Suppressor macrophage treated with lipopolysaccharide for 1 hour (primary cell): ENCODE measurements at regions not wholly inside any gene's neighbourhood (a gene's known extent, or its start where the extent isn't known, plus 50 kb on each side); places are given as distances from the start of the nearest gene placed in this dataset.

Experiments used
- DNase-seq, 3 donors: peaks; one replicate each; pipeline ENCODE4 v3.0.0-alpha.2; 2020 to 2022

DNA sequence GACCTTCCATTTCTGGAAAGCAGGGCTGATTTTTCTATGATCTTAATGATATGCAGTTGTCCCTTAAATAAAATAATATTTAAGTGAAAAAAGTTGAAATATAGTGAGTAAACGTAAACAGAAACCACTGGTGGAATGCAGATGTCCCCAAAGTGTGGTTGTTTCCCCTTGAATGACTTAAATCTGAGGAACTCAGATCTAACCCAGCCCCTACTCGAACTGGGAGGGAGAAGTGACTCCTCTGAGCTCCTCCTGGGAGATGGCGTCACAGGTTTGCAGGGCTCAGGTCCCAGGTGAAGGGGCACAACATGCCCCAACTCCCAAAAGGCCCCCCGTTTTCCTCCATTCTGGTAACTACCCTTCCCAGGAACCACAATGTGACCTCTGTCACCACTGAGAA, 142.8 kb downstream of the IRF8 start:
- DNase-seq: no peak

DNA sequence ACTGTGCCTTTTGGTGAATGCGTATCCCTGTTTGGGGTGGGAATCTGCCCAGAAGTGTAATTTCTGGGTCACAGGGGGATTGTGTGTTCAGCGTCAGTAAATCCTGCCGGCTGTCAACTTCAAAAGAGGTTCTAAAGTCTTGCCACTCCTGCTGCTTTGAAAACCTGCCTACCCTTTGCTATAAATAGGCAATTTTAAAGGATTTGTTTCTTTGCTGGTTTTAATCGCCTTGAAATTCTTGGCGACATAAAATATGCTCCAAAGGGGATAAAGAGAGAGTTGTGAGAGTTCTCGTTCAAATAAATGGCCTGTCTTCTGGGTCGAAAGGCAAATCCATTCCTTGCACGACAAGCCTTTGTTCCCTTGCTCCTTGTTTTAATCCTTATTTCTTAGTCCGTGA, 143.4 kb downstream of the IRF8 start:
- DNase-seq: no peak

DNA sequence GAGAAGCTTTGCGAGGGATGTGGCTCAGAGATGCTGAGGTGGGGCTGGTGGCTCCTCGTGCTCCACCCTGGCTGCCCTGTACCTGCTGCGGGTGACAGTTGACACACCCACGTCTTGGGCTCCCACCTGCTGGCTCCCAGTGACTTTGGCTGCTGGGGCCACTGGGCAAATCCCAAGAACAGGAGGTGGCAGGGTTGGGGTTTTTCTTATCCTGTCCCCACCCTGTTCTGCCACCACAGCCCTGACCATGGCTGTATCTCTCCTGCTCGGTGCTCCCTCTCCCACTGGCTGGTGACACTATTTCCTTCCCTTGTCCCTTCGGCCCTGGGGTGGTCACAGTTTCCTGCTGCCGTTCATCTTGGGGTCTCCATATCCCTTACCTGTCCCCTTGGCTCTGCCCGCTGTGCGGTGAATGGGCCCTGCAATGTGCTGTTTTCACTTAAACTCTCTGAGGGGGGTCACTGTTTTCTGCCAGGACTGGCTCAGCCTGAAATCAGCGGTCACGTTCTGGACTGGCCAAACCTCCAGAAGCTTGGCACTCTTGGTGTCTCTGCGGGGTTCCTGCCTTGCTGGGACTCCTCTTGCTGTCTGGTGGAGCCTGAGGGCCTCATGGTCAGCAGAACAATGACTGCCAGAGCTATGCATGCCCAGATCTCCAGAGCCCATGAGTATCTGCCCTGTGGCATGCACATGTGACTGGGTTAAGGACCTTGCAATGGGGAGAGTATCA, 144.2 kb downstream of the IRF8 start:
- no peak for DNase-seq

DNA sequence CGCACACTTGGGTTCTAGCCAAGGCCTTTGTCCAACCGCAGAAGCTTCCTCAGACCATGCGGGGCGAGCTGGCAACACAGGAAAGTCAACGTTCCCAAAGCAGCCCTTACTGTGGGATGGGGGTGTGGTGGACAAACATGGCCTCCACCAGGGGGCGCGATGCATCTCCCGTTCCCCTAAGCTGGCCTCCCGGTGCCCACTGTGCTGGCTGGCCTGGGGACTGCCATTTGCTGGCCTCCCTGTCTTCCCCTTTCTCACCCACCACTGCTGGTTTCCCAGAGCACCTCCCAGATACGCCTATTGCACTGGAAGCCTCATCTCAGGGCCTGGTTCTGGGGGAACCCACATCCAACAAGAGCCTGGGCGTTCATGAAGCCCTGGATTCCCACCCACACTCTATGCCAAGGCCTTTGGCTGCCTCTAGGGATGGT, 145.3 kb downstream of the IRF8 start:
- peak; percentile 64 to 88 (median 67) for DNase-seq

DNA sequence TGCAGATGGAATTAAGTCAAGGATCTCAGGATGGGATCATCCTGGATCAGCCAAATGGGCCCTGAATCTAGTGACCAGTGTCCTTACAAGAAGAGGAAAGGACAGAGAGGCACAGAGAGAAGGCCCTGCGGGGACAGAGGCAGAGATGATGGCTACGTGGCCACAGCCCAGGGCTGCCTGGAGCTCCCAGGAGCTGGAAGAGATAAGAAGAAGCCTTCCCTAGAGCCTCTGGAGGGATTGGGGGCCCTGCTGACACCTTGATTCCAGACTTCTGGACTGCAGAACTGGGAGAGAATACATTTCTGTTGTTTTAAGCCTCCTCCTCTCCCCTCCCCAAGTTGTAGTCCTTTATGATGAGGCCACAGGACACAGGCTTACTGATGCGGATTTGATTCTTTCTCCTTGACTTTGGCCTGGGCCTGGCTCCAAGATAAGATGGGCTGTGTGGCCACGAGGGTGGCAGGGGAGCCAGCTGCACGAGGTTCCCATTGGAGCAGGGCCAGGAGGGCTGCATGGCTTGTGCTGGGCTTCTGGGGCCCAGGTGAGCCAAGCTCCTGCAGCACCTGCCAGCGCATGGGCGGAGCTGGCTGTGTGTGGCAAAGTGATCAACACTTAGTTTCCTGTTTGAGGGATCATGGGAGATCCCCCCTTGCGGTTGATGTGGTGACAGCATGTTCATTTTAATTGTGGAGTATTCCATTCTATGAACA, 146.1 kb downstream of the IRF8 start:
- DNase-seq: no peak

DNA sequence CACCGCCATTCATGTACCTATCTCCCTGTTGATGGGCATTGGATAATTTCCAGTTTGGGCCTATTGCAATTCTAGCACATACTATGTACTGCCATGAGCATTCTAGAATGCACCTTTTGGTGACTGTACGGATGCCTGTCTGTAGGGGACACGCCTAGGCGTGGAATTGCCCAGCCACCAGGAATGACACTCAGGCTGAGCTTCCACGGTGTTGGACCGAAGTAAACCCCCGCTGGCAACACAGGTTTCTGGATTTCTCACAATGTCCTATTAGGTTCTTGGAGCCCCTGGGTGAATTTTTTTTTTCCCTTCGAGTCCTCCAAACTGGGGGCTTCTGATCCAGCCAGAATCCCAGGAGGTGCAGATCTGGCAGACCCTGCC, 146.6 kb downstream of the IRF8 start:
- no peak for DNase-seq

DNA sequence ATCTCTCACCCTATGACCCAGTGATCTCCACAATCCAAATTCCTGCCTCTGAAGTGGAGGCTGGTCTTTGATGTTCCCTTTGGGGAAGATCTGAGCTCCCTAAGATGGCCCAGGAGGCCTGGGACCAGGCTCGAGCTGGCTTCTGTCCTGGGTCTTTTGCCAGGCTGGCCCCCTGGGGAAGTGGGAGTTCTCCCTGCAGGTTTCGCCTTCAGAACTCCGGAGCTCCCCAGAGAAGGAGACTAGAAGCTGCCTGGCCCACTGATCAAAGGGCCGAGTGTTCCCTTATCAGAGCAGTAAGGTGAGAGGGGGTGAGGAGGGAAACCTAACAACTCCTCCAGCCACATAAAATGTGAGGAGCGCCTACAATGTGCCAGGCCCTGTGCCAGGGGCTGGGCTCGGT, 147.1 kb downstream of the IRF8 start:
- no peak for DNase-seq

DNA sequence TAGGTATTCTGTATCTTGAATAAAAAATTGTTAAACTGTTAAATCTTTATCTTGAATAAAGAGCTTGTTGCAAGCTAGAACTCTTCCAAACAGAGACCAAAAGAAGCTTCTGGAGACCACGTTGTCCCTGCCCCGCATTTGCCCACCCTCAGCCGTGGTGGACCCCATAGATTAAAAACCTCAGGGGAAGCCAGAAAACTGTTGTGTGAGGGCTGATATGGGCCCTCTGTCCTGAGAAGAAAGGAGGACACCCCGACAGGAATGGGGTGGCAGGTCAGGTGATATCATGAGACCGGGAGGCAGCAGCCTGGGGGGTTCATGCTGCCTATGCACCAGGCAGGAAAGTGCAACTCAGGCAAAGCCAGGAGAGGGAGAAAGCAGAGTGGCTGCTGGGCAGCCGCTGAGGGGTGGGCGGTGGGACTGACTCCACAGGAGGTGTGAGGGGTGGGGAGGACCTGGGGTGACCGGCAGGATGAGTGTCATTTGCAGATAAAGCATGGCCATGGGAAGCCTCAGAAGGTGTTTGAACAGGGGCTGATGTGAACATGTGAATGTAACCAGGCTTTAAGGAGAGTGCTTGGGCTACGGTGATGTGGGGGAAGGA, 147.8 kb downstream of the IRF8 start:
- no peak for DNase-seq

DNA sequence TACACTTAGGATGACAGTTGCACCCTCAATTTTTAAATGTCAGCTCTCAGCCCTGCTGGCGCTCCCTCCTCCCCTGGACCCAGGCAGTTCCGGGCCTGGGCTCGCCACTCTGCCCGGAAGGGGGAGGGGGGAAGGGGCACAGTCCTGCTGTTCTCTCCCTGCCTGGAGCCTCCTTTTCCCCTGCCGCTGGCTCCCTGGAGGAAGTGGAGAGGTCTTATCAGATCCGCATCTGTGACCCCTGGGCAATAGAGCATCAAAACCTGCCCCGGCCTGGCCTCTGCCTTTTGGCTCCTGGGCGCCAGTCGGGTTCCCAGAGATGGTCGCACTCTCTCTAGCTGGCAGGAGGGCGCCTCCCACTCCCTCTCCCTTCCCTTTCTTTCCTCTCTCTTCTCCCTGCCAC, 149.3 kb downstream of the IRF8 start:
- no peak for DNase-seq

DNA sequence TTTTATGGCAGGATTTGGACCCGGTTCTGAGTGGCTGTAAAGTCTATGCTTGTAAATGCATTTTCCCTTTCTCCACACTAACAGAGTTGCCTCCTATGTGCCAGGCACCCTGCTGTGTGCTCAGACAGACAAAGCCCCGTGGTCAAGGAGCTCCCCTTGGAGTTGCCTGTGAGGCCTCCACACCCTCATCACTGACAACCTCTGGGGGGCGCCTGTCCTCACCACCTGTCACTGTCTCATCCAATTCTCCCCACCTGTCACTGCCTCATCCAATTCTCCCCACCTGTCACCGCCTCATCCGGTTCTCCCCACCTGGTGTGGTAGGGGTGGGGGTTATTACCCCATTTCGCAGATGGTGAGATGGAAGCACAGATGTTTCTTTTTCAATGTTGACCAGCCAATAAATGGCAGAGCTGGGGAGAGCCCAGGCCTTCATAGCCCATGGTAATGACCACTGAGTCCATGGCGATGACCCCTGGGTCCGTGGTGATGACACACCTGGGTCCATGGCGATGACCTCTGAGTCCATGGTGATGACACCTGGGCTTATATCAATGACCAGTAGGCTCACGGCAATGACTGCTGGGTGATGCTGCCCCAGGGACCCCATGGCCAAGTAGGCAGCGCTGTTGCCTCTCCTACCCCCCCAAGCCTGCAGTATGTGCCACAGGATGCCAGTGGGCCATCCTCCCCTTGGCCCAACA, 150.1 kb downstream of the IRF8 start:
- no peak for DNase-seq

DNA sequence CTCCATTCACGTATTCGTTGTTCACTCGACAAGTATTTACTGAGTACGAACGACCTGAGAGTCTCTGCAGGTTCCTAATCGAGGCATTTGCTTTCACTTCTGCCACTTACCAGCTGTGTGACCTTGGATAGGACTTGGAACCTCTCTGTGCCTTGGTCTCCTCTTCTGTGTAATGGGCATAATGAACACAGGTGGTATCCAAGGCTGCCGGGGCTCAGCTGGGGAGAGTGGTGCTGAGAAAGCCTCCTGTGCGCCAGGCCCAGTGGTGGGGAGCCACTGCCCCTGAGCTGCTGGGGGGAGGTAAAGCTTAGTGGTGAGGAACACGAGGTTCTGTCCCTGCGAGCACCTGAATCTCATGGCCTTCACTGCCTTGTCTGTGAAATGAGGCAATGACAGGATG, 150.7 kb downstream of the IRF8 start:
- DNase-seq: no peak

DNA sequence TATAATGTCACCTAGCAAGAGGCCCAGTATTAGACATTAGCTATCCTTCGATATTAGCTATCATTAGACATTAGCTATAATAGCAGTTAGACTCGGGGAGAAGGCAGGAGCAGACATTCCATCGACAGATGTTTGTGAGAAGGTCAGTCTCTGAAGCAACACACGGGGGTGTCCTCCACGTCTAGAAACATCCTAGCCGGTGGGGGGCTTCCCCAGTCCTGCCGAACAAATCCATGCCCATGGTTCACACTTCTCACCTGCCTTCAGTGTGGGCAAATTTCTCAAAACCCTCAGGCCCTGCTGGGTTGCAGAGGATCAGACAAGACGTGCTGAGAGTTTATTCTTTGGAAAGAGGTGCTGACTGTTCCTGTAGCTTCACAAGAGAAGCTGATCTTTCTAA, 151.1 kb downstream of the IRF8 start:
- no peak for DNase-seq

DNA sequence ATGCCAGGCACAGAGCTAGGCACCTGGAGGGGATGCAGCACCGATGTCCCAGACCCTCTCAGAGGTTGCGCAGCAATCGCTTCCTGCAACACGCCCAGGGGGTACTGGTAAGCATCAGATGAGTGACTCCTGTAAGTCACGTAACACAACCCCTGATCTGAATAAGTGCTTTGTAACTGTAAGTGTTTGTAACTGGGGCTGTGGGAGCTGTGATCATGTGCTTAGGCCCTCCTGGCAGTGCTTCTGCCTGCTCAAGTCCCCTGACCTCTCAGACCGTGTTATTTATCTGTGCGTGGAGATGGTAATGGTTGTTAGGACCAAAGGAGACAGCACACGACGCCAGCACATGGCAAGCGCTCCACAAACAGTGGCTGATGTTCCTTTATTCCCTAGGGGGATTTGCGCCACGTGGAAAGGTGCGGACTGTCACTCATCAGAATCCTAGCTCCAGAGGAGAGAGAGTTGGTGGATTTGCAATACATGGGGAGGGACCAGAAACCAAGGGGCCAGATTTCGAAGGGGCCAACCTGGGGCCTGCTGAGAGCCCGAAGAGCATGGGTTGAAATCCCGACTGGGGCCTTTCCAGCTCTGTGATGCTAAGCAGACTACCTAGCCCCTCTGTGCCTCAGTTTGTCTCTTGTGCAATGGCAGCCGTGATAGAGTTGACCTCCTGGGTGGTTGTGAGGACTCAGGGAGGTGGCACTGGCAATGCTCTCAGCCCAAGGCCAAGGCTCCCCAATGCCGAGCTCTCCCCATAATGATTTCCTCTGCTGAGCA, 151.8 kb downstream of the IRF8 start:
- no peak for DNase-seq

DNA sequence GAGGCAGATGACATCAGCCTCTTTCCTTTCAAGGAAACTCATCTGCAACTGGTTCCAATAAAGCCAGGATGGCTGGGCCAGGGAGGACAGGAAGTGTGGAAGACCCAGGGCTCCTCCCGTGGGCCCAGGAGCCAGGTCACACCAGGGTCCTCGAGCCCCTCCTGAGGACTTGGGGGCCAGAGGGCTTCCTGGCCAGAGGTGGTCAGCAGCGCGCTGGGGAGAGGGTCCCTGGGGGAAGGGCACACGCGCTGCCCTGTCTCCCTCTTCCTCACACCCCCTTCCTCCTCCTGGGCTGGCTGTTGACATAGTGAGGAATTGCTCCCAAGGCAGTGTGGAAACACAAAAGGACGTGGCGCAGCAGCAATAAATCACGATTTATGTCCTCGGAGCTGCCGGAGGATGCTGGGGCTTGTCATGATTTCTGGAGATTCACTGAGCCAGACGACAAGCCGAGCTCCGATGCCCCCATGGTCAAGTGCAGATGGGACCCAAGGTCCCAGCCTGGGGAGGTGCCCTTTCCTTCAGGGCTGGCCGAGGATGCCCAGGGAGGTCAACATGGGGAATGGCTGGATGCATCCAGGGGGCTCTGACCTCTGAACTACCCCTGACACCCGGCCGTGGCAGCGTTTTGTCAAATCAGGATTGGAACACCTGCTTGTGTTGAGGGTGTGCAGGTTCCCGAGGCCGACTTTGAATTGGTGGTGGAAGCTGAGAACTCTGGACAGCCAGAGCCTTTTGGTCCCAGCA, 152.6 kb downstream of the IRF8 start:
- no peak for DNase-seq

DNA sequence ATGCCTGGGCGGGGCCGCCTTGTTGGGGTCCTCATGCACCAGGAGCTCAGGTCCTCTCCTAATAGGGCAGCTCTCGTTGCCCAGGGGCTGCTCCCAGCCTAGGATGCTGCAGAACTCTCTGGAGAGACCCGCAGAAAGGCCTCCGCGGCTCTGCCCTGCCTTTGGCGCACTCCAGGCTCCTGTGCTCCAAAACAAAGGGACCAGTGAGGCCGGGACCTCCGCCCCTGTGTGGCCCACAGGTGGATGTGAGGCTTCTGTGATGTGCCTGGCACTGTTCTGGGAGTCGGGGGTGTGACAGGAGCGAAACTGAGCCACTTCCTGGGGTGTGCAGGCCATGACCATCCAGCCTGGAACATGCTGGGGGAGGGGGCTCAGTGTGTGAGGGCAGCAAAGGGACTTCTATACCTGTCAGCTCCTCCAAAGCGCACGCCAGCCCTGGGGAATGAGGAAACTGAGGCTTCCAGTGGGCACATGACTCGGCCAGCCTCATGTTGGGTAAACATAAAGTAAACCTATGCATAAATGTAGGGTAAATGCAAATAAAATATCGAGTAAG, 153.2 kb downstream of the IRF8 start:
- no peak for DNase-seq

DNA sequence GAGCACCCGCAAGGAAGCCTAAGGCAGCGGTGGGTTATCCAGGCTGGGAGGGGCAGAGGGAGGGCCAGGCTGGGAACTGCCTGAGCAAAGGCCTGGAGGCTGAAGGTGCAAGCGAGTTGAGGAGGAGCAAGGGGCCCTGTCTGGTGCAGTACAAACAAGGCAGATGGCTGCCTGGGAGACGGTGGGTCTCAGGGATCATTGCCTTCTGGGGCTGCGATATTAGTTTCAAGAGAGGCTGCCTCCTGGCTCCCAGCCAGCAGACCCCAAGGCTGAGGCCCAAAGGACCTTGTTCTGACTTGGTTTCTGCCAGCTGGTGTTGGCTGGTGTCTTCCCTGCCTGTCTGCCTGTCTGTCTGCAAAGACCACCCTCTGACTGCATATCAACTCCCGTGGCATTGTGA, 154.0 kb downstream of the IRF8 start:
- no peak for DNase-seq

DNA sequence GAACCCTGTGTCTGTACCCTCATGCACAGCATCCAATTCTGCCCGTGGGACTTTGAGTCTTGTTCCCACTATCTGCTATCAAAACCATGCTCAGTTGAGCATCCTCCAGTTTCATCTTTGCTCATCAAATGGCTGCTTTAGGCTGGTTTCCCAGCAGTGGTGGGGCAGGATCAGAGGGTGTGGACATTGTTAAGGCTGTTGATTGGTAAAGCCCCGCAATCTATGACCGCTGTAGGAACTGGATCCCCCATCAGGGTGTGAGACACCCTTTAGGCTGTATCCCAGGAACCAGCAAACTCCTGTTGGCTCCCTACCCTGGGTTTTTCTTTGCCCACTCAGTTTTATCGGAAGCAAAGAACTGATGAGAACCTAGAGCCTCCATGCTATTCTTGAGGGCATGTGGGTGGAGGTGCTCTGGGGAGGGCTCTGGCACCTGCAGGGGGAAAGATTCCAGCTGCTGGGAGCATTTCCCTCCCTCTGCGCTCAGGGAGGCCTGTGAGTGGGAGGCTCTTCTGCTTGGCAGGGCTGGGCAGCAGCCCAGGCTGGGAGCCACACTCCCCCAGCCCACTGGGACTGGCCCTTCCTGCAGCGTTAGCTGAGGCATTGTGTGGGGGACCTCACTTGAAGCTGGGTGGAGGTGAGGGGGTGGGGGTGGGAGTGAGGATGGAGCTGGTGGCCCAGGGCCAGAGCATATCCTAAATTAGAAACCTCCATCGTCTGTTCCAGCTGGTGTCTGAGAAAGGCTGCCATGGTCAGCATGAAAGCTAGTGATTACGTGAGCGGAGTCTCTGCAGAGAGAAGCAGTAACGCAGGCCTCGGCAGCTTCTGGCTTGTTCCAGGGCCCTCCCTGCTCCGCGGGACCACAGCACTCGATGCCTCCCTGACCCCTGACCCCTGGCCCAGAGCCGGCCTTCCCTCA, 160.6 kb downstream of the IRF8 start:
- no peak for DNase-seq

DNA sequence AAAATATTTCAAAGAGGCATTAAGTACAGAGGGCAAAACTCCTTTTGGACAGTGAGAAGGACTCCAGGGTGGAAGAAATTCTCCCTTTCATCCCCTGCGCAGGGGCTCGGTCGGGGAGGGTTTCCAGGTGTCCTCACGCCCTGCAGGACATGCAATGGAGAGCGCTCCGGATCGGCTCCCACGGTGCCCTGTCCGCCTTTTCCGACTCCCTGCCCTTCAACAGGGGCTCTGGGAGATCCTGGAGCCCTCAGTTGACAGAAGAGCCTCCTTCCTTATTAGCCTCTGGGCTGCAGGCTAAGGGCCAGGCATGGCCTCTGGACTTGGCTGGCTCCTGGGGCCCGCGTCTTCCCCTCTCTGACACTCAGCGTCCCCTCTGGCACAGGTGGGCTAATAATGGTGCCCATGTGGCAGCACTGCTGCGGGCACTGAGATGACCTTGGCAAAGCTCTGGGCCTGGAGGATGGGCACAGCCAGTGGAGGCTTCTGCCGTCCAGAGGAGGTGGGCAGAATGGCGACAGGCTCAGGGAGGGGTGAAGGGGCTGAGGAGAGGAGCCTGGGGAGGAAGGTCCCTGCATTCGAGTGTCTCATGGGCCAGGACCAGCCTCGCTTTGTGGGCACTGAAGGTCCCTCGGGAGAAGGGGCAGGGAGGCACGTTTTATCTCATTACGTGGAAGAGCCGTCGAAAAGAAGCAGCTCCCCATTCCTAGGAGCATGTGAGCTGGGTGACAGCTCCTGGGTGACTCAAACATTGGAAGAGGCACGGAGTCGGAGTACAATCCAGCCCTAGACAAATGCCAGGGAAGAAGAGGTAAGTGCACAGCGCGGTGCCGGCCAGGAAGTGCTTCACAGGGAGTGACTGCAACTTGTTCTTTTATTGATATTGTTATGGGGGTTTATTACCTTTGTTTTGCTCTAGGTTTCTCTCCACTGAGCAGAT, 161.7 kb downstream of the IRF8 start:
- no peak for DNase-seq

DNA sequence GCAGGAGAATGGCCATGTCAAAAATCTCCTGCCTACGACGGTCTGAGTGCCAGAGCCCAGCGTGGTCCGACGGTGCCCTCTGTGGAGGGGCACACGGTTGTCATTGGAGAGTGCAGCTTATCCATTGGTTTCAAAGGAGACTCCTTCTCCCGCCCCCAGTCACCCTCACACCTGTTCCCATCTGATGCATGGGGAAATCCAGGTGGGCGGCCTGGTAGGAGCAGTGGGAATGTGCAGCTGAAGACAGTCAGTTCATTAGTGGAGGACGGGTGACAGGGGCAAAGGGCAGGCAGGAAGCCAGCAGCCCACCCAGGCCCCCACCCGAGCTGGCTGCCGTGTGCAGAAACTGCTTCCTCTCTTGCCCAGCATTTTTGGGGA, 162.3 kb downstream of the IRF8 start:
- no peak for DNase-seq

DNA sequence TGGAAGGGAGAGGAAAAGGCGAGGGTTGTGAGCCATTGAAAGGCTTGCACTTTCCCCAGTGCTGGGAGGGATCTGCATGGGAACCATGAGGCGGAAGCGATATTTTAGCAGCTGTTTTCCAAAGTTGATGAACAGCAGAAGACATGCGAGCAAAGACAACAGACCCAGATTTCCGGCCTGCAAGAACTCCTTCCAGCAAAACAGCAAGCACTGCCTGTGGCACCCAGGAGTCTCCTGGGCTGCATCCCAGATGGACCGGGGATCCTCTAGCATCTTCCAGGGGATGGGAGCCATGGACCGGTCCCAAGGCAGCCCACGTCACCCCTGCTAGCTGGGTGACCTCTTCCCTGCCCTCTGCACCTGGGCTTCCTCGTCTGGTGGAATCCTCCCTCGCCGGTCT, 162.8 kb downstream of the IRF8 start:
- peak in 1 of 3 donors; percentile 4 for DNase-seq
